GM12878 (cell line): ENCODE measurements at regions not wholly inside any gene's neighbourhood (a gene's known extent, or its start where the extent isn't known, plus 50 kb on each side); places are given as distances from the start of the nearest gene placed in this dataset.

Experiments used
- ATAC-seq: fragments of 200-7000 bp; cut with Tn5 transposase; 3 replicates; pipeline ENCODE4 v1.9.1; 2020; ENCODE audit warnings: mild to moderate bottlenecking, moderate library complexity
- BruUV-seq: library from RNA; stranded (reverse); fragments of 400-500 nt; replicated peaks from 2 replicates; lab custom pipeline; 2021; lab: Mats Ljungman, UMichigan
- CTCF ChIA-PET: fragments of 300-600 bp; sonication (Branson Sonifier 250); formaldehyde crosslinking; extraction: SDS; loops from one replicate; lab custom pipeline; 2021; ENCODE audit warnings: inconsistent platforms; lab: Yijun Ruan, JAX
- POLR2A ChIA-PET: fragments of 350-600 bp; formaldehyde crosslinking; extraction: SDS; loops from one replicate; lab custom pipeline; 2021; ENCODE audit warnings: inconsistent platforms; lab: Charles Lee
- RAD21 ChIA-PET: fragments of 300-600 bp; sonication (Branson Sonifier 250); formaldehyde crosslinking; loops from one replicate; lab custom pipeline; 2023; ENCODE audit warnings: antibody characterized with exemption; ENCODE audit not compliant: unreplicated experiment; lab: Charles Lee
- SMC1A ChIA-PET: fragments of 300-600 bp; sonication (Branson Sonifier 250); formaldehyde crosslinking; loops from one replicate; lab custom pipeline; 2023; ENCODE audit not compliant: unreplicated experiment, uncharacterized antibody; lab: Charles Lee
- DNase-seq: peaks from one replicate; pipeline ENCODE4 v3.0.0-alpha.2; 2011; ENCODE audit warnings: low read depth, low spot score
- FAIRE-seq: peaks from 3 replicates; lab custom pipeline; 2011; peaks lifted over from hg19 to GRCh38; lab: Jason Lieb, UNC
- H2AFZ ChIP-seq: 2 replicates; pipeline ENCODE4 v1.6.0; 2011; ENCODE audit warnings: low read depth, low read length, control low read depth; ENCODE audit not compliant: control insufficient read depth
- H3K27ac ChIP-seq: 2 replicates; pipeline ENCODE4 v1.5.1; 2011; ENCODE audit warnings: control low read depth; ENCODE audit not compliant: control insufficient read depth, insufficient read depth
- H3K27me3 ChIP-seq, 2 experiments: replicated peaks in 1 of 2; 2 replicates each; pipeline versions ENCODE4 v1.6.0 to v1.6.1; 2011; ENCODE audit warnings: low read length in 1 of 2; ENCODE audit not compliant: control insufficient read depth in 2 of 2, insufficient read depth in 2 of 2
- H3K36me3 ChIP-seq, 2 experiments: 2 replicates each; pipeline ENCODE4 v1.5.1; 2011; ENCODE audit warnings: low read length in 1 of 2; ENCODE audit not compliant: control insufficient read depth in 2 of 2, insufficient read depth in 2 of 2
- H3K4me1 ChIP-seq: 2 replicates; pipeline ENCODE4 v1.6.1; 2011; ENCODE audit warnings: mild to moderate bottlenecking, low read length, moderate library complexity, mixed read lengths; ENCODE audit not compliant: control insufficient read depth, insufficient read depth
- H3K4me2 ChIP-seq: 2 replicates; pipeline ENCODE4 v1.6.0; 2011; ENCODE audit warnings: control low read depth; ENCODE audit not compliant: control insufficient read depth, insufficient read depth
- H3K4me3 ChIP-seq: fragments of 200-600 bp; sonication (generic); 2 replicates; pipeline ENCODE4 v1.5.1; 2016
- H3K79me2 ChIP-seq: 2 replicates; pipeline ENCODE4 v1.6.0; 2011; ENCODE audit warnings: low read length; ENCODE audit not compliant: control insufficient read depth, insufficient read depth
- H3K9ac ChIP-seq: 2 replicates; pipeline ENCODE4 v1.8.0; 2011; ENCODE audit warnings: low read length, control low read depth, mixed read lengths; ENCODE audit not compliant: control insufficient read depth, insufficient read depth
- H3K9me3 ChIP-seq: replicated peaks from 3 replicates; pipeline ENCODE4 v1.5.1; 2011; ENCODE audit warnings: mild to moderate bottlenecking, low read length; ENCODE audit not compliant: control insufficient read depth, insufficient read depth
- H4K20me1 ChIP-seq: 2 replicates; pipeline ENCODE4 v1.6.0; 2011; ENCODE audit not compliant: control insufficient read depth, insufficient read depth
- FOXK2 ChIP-seq: fragments of 450-650 bp; IDR thresholded peaks from 2 replicates; pipeline ENCODE4 v1.6.1; 2017; ENCODE audit warnings: mild to moderate bottlenecking, moderate library complexity
- IRF4 ChIP-seq: IDR thresholded peaks from 2 replicates; pipeline ENCODE4 v1.6.1; 2011; ENCODE audit warnings: low read depth, low read length
- PML ChIP-seq: IDR thresholded peaks from 2 replicates; pipeline ENCODE4 v1.6.1; 2012; ENCODE audit warnings: low read length, inconsistent platforms
- POU2F2 ChIP-seq: IDR thresholded peaks from 3 replicates; pipeline ENCODE4 v1.6.1; 2011; ENCODE audit warnings: low read depth, mild to moderate bottlenecking, low read length, borderline replicate concordance
- RBBP5 ChIP-seq: fragments of 200-600 bp; sonication (generic); conservative IDR thresholded peaks from 2 replicates; pipeline ENCODE4 v1.6.1; 2016
- SMARCA5 ChIP-seq: fragments of 450-650 bp; IDR thresholded peaks from 2 replicates; pipeline ENCODE4 v1.6.1; 2017; ENCODE audit warnings: mild to moderate bottlenecking
- TCF12 ChIP-seq: IDR thresholded peaks from 2 replicates; pipeline ENCODE4 v1.6.1; 2011; ENCODE audit warnings: low read depth, mild to moderate bottlenecking, low read length
- TCF3 ChIP-seq: IDR thresholded peaks from 2 replicates; pipeline ENCODE4 v1.6.1; 2012; ENCODE audit warnings: low read depth, mild to moderate bottlenecking, low read length, borderline replicate concordance; ENCODE audit not compliant: insufficient read depth
- YBX1 ChIP-seq: fragments of 450-650 bp; IDR thresholded peaks from 2 replicates; pipeline ENCODE4 v1.6.1; 2016; ENCODE audit warnings: antibody characterized with exemption
- WGBS: methylation state at CpG from one replicate; pipeline ENCODE4 v1.1.6; 2016; ENCODE audit warnings: low lambda C conversion rate; ENCODE audit not compliant: insufficient replicate concordance, insufficient coverage; ENCODE audit errors: missing lambda C conversion rate; 5-methylcytosine and 5-hydroxymethylcytosine counted together
- in situ Hi-C: fragments of 300-500 bp; cut with MboI; formaldehyde crosslinking; loops from 9 replicates; pipeline ENCODE4 v1.14.3; 2018; ENCODE audit warnings: mixed read lengths
- intact Hi-C: fragments of 100-400 bp; cut with micrococcal nuclease; formaldehyde crosslinking; loops from one replicate; pipeline ENCODE4 v1.14.2; 2022; ENCODE audit not compliant: unreplicated experiment
- TF ChIP-seq, protein P1 (sequence below): fragments of 450-650 bp; IDR thresholded peaks from 2 replicates; pipeline ENCODE4 v1.6.1; 2018; ENCODE audit warnings: borderline replicate concordance, mild to moderate bottlenecking; ENCODE audit not compliant: partially characterized antibody

DNA sequence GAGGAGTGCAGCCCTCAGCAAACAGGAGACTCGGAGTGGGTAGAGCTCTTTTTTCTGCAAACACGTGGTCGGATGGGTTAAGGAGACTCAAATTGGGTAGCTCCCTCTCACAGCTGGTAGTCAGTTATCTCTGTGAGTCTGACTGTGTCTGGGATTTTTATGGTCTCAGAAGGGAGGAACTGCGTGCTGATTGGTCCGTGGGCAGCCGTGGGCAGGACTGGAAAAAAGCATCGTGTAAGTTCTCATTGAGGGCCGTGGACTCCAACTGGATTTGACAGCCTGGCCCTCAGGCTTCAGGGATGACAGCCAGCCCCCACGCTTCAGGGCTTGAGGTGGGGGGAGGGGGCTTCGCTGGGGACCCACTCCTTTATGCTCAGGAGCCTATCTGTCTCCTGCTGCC lies 463.9 kb downstream of the EPHA3 start:
- no peak for FAIRE-seq
- CTCF ChIA-PET, result no interaction called here
- no TSS peak for BruUV-seq

More for the DNA sequence above, 463.9 kb downstream of the EPHA3 start:
- Histone ChIP-seq H4K20me1 (no peaks in the 10 kb centered on the region), H3K27me3 (no peaks in the 10 kb centered on the region), H3K79me2 (no peaks in the 10 kb centered on the region), H3K27ac (no peak overlapping the region), H3K4me2 (no peak overlapping the region), H3K4me3 (no peak overlapping the region), H3K9me3 (no peaks in the 10 kb centered on the region), H3K4me1 (no peaks in the 10 kb centered on the region), H3K9ac (no peak overlapping the region), H3K36me3 (no peaks in the 10 kb centered on the region), H2AFZ (no peak overlapping the region)
- ATAC-seq (no peak), DNase-seq (no peak)
- ChIA-PET POLR2A (no interaction called here), RAD21 (no interaction called here), SMC1A (interaction anchor here (1.3 kb wide), 1 partner anchor 20 kb away, joined by 3 read pairs; no protein-coding TSS in a partner anchor)
- in situ Hi-C loops, result no loop called here
- TF ChIP-seq TCF12 (no peak), RBBP5 (no peak), PML (no peak), SMARCA5 (no peak), TCF3 (no peak), POU2F2 (no peak), IRF4 (no peak), FOXK2 (no peak), YBX1 (no peak)
- TF ChIP-seq, protein P1, sequence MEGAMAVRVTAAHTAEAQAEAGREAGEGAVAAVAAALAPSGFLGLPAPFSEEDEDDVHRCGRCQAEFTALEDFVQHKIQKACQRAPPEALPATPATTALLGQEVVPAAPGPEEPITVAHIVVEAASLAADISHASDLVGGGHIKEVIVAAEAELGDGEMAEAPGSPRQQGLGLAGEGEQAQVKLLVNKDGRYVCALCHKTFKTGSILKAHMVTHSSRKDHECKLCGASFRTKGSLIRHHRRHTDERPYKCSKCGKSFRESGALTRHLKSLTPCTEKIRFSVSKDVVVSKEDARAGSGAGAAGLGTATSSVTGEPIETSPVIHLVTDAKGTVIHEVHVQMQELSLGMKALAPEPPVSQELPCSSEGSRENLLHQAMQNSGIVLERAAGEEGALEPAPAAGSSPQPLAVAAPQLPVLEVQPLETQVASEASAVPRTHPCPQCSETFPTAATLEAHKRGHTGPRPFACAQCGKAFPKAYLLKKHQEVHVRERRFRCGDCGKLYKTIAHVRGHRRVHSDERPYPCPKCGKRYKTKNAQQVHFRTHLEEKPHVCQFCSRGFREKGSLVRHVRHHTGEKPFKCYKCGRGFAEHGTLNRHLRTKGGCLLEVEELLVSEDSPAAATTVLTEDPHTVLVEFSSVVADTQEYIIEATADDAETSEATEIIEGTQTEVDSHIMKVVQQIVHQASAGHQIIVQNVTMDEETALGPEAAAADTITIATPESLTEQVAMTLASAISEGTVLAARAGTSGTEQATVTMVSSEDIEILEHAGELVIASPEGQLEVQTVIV, result no peak
- 42% methylated on average over 10 of the region's 10 CpGs for WGBS
- intact Hi-C loops, result no loop called here
